MM.1S (cell line): ENCODE measurements at regions not wholly inside any gene's neighbourhood (a gene's known extent, or its start where the extent isn't known, plus 50 kb on each side); places are given as distances from the start of the nearest gene placed in this dataset.

Experiments
- EZH2 ChIP-seq: fragments of 300-600 bp; sonication (generic); optimal IDR thresholded peaks from 2 replicates; pipeline ENCODE3; 2017; ENCODE audit warnings: low read depth, mild to moderate bottlenecking, antibody characterized with exemption, low read length, mixed read lengths
- EZH2phosphoT487 ChIP-seq: fragments of 300-600 bp; sonication (generic); IDR thresholded peaks from 2 replicates; pipeline ENCODE4 v1.6.1; 2018; ENCODE audit warnings: antibody characterized with exemption, low read length
- TF ChIP-seq, protein P1 (sequence below): fragments of 300-600 bp; sonication (generic); IDR thresholded peaks from 2 replicates; pipeline ENCODE4 v1.5.1; 2016; ENCODE audit warnings: antibody characterized with exemption, low read length, mixed read lengths

DNA sequence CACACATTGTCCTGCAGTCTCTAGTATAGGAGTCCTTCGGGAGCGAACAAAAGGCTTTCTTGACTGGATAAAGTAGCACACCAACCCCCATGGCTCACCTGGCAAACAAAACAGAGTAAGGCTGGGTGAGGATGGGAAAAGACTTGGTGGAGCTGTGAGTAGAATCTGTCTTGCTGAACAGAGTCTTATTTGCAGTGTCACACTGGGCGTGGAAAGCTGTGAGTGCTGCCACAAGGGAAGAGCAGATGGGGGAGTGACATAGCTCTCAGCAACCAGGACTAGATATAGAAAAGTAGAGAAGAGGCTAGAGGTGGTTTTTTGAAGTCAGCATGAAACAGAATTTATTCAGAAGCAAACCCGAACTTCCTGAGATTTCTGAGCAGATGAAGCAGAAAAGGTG lies 137.2 kb upstream of the ESX1 start:
- TF ChIP-seq, protein P1, sequence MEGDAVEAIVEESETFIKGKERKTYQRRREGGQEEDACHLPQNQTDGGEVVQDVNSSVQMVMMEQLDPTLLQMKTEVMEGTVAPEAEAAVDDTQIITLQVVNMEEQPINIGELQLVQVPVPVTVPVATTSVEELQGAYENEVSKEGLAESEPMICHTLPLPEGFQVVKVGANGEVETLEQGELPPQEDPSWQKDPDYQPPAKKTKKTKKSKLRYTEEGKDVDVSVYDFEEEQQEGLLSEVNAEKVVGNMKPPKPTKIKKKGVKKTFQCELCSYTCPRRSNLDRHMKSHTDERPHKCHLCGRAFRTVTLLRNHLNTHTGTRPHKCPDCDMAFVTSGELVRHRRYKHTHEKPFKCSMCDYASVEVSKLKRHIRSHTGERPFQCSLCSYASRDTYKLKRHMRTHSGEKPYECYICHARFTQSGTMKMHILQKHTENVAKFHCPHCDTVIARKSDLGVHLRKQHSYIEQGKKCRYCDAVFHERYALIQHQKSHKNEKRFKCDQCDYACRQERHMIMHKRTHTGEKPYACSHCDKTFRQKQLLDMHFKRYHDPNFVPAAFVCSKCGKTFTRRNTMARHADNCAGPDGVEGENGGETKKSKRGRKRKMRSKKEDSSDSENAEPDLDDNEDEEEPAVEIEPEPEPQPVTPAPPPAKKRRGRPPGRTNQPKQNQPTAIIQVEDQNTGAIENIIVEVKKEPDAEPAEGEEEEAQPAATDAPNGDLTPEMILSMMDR = no peak
- TF ChIP-seq EZH2 (no peak), EZH2phosphoT487 (no peak)
